Mammary epithelial cell (primary cell): ENCODE measurements at regions not wholly inside any gene's neighbourhood (a gene's known extent, or its start where the extent isn't known, plus 50 kb on each side); places are given as distances from the start of the nearest gene placed in this dataset.

Experiments
- EZH2 ChIP-seq: IDR thresholded peaks from 2 replicates; pipeline ENCODE4 v1.6.1; 2012; ENCODE audit warnings: low read length, inconsistent platforms, borderline replicate concordance
- TF ChIP-seq, protein P1 (sequence below), 2 donors: IDR thresholded peaks in 1 of 2; conservative IDR thresholded peaks in 1 of 2; 2 replicates each; pipeline ENCODE4 v1.5.1; 2011 to 2012; ENCODE audit warnings: inconsistent platforms in 2 of 2, low read length in 2 of 2, mild to moderate bottlenecking in 2 of 2, control low read depth in 1 of 2, low read depth in 1 of 2; ENCODE audit not compliant: insufficient read depth in 1 of 2; ENCODE audit errors: extremely low read depth in 1 of 2

DNA sequence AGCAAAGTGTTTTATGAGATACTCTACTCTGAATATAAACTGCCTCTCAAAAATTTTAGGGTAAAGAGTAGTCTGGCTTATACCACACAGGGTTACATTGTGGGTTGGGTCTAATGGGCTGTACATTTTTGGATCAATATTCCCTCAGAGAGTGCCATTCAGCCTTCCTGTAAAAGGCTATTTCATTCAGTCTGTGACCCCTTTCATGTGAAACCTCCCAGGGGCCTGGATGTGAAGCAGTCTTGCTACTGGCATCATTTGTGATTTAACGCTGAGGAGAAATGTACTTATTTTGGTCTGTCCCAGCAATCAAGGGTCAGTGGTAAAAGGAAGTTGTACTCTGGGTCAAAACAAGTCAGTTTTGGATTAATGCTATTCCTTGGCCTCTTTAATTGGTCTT is 71.8 kb upstream of the PRKG1 start:
- TF ChIP-seq, protein P1, sequence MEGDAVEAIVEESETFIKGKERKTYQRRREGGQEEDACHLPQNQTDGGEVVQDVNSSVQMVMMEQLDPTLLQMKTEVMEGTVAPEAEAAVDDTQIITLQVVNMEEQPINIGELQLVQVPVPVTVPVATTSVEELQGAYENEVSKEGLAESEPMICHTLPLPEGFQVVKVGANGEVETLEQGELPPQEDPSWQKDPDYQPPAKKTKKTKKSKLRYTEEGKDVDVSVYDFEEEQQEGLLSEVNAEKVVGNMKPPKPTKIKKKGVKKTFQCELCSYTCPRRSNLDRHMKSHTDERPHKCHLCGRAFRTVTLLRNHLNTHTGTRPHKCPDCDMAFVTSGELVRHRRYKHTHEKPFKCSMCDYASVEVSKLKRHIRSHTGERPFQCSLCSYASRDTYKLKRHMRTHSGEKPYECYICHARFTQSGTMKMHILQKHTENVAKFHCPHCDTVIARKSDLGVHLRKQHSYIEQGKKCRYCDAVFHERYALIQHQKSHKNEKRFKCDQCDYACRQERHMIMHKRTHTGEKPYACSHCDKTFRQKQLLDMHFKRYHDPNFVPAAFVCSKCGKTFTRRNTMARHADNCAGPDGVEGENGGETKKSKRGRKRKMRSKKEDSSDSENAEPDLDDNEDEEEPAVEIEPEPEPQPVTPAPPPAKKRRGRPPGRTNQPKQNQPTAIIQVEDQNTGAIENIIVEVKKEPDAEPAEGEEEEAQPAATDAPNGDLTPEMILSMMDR (conservative IDR thresholded peaks at IDR 0.05 in 1 of 2, IDR thresholded peaks at IDR 0.05 in 1 of 2; ENCODE audit: extremely low read depth in 1 of 2, insufficient read depth in 1 of 2, low read depth in 1 of 2, low read length in 2 of 2), result no peak
- no peak for TF ChIP-seq EZH2
